Ammon's horn (tissue), 1 donor: ENCODE measurements at regions not wholly inside any gene's neighbourhood (a gene's known extent, or its start where the extent isn't known, plus 50 kb on each side); places are given as distances from the start of the nearest gene placed in this dataset.

ENCODE experiments used
- DNase-seq: peaks from one replicate; pipeline ENCODE4 v3.0.0-alpha.2; 2016; ENCODE audit warnings: low spot score

GRCh38 chr6:169996378-169997051, 245.1 kb downstream of the ERMARD start:
- DNase-seq: no peak

DNA sequence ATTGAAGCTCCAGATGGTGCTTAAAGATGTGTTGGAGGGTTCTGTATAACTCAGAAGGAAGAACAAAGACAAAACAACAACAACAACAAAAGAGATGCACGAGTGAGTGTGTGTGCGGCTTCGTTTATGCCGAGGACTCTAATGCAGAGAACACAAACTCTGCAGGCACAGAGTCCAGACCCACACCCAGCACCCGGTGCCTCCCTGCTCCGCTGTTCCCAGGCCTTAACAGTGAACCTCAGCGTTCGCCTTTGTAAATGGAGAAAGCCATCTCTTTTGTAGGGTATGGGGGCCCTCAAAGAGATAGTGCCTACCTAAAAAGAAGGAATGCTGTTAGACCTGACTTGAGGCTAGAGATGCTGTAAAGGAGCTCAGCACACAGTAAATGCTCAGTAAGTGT, 243.3 kb downstream of the ERMARD start:
- DNase-seq: no peak

- no peak for DNase-seq
Observed at GRCh38 chr6:169993861-169994481, 242.5 kb downstream of the ERMARD start.

DNA sequence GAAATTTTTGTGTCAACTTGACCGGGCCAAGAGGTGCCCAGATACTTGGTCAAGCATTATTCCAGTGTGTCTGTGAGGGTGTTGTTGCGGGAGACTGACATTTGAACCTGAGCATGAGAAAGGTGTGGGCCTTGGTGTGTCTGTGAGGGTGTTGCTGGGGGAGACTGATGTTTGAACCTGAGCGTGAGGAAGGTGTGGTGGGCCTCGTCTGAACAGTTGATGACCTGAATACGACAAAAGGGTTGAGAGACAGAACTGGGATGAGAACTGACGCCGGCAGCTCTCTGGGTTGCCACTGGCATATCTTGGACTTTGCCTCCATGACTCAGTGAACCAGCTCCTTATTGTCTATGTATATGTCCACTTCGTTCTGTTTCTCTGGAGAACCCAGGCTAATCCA, 240.5 kb downstream of the ERMARD start:
- DNase-seq: no peak

DNA sequence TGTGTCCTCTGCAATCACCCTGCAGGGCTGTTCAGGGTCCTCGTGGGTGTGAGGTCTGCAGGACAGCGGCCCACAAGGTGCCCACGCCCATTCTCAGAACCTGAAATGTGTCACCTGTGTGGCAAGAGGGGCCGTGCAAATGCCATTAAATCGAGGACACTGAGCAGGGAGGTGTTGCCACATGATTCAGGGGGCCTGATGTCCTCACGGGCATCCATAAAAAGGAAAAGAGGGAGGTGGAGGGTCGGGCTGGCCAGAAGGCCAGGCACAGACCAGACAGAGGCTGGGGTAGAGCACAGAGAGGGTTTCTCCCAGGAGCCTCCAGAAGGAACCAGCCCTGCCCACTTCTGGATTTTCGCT, 239.6 kb downstream of the ERMARD start:
- no peak for DNase-seq

GRCh38 chr6:169990095-169991030, 238.9 kb downstream of the ERMARD start:
- DNase-seq: peak; percentile 18

DNA sequence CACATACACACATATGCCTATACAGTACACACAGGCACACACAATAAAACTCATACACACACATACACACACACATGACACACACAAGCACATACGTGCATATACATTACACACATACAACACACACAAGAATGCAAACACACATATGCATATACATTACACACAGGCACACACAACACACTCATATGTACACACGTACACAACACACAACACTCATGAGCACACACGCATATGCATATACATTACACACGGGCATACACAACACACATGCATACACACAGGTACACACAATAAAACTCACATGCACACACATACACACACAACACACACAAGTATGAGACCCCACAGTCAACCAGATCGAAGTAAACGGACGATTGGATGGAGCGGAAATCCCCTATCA, 238.2 kb downstream of the ERMARD start:
- no peak for DNase-seq

- DNase-seq: no peak
Observed at GRCh38 chr6:169988769-169989550, 237.5 kb downstream of the ERMARD start.

DNA sequence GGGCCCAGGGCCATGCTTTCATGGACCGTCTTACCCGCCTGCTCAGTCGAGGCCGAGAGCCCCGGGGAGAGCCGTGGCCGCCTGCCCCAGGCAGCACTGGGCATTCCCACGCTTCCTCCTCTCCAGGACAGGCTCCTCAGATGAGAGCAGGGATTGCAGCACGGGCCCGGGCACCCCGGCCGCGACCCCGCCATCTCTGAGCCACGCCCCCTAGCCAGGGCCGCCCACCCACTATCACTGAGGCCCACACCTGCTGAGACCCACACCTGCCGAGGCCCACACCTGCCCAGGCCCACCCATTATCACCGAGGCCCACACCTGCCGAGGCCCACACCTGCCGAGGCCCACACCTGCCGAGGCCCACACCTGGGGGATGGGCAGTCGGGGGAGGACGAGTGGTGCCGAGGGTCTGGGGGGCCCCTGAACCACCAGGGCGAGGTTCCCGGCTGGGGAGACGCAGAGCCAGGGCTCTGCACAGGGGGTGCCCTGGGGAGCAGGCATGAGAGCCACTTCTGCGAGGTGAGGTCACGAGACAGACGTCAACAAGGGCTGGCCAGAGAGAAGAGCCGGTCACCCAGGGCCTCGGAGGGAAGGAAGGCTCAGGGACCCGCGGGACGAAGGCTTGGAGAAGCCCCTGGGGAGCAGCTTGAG, 235.6 kb downstream of the ERMARD start:
- no peak for DNase-seq

- DNase-seq: no peak
Observed at GRCh38 chr6:169986171-169986847, 234.9 kb downstream of the ERMARD start.

- no peak for DNase-seq
Observed at GRCh38 chr6:169985121-169986015, 233.9 kb downstream of the ERMARD start.

DNA sequence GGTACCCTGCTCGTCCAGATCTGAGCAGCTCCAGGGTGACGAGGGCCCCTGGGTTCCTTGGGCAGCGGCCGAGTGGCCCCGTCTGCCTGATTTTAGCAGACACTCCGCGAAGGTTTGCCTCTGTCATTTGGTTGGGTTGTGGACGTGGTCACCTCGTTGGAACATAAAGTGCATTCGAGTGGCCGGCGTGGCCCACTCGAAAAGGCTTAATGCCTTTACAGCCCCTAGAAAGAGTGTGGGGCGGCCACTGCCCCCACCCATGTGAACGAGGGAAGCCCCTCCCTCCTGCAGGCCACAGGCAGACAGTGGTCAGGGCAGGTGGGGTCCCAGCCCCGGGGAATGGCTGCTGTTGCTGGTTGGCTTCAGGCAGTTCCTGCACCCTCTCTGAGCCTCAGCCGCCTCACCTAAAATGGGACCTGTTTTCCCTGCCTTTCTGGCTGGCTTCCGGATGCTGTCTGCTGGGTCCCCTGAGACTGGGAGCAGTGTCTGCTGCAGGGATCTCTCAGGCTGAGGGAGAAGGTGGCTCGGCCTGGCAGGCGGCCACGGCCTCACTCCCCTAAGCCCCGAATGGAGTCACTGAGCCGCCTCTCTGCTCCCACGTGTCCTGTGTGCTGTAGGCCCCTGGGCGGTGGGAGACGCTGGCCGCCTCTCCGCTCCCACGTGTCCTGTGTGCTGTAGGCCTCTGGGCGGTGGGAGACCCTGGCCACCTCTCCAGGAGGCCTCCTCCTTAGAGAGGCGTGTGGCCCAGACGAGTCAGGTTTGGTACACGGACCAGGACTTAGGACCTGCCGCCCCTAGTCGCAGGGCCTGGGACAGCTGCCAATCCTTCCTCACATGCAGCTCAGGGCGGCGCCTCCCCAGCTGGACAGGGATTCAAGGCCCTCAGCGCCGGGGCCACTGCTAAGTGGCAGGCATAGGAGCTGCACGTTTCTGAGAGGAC, 233.0 kb downstream of the ERMARD start:
- no peak for DNase-seq

DNA sequence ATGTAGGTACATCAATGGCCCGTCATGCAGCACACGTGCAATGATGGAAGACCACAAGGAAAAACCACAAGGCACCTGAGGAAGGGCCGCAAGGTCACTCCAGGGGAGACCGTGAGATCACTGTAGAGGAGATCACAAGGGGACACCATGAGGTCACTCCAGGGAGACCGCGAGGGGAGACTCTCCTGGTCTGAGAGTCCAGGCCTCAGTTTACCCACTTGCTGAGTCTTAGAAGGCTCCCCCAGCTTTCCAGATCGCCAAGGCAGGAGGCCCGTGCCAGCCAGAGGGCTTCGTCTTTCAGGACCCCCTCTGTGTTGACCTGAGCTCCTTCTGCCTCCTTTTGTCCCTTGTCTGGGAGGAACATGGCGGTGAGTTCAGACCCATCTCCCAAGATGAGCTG, 232.2 kb downstream of the ERMARD start:
- DNase-seq: no peak

DNA sequence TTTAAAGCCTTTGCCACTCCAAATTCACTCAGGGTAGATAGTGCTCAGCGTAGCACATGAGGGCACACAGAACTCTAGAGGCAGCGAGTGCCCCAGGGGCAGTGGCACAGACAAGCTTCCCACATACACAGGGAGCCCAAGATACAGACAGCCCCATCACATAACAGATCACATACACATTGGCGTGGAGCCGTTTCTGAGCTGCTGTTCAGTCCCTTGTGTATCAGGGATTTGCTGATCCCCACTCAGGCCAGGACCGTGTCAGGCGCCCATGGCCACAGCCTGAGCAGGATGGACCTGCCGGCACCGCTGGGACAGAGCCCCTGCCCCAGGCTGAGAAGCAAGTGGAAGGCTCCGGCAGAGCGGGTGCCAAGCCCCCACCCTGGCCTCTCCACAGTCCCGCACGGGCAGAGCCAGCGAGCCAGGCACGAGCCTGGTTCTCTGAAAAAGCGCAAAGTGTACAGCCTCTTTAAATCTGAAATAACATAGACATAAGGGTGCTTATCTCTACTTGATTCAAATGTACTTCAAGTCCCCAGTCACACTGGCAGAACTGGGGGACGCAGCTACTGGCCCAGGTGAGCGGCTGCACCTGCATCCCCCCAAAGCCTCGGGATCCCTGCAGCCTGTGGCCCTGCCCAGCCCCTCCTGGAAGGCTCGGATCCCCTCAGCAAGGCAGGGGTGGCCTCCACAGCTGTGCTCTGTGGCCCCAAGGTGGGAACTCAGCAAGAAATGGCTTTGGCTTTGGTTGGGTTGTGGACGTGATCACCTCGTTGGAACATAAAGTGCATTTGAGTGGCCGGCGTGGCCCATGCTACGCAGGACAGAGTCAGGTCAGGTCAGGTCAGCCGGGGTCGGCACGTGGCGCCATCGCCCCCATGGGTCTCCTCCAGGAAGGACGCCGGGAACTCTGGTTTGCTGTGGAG, 231.3 kb downstream of the ERMARD start:
- no peak for DNase-seq

DNA sequence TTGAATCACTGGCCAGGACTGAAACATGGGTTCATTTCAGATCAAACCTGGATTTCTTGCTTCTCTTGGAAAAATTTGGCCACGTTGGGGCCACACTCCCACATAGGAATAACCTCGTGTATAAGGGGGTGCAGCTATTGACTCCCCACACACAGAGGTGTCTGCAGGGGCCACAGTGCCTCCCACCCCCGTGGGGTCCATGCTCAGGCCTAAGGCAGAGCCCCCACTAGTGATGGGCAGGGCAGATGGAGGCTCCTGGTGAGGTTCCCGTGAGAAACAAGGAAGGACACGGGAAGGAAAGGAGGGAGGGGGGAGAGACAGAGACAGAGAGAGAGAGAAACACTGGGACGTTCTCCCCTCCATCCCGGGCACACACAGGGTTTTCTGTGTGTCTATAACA, 230.5 kb downstream of the ERMARD start:
- no peak for DNase-seq

GRCh38 chr6:169981568-169981967, 230.1 kb downstream of the ERMARD start:
- no peak for DNase-seq

DNA sequence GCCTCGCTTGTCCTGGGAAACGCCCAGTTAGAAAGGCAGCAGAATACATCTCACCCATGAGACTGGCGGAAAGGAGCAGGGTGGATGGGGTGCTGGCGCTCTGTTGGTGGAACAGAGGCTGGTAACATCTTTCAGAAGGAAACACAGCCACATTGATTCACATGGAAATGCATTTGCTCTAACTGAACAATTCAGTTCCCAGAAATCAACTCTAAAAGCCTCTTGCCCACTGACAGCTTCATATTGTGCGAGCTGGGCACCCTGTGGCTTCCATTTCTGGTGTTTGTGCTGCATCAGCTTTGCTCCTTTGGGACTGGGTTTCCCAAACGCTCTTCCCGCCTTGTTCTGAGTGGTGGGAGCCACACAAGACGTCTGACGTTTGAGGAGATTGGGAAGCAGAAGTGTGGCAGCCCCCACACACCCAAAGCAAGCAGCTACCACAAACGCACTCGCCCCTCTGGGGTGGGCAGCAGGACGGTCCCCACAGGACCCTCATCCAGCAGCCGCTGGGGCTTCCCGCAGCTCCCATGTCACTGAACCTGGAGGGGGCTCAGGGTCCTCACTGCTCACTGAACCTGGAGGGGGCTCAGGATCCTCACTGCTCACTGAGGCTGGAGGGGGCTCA, 229.5 kb downstream of the ERMARD start:
- DNase-seq: no peak
